Activated naive CD4-positive, alpha-beta T cell treated with Interleukin-2 at 50 U/mL for 16 hours (primary cell): ENCODE measurements at regions not wholly inside any gene's neighbourhood (a gene's known extent, or its start where the extent isn't known, plus 50 kb on each side); places are given as distances from the start of the nearest gene placed in this dataset.

Experiments used
- DNase-seq: peaks from one replicate; pipeline ENCODE4 v3.0.0-alpha.2; 2020

DNA sequence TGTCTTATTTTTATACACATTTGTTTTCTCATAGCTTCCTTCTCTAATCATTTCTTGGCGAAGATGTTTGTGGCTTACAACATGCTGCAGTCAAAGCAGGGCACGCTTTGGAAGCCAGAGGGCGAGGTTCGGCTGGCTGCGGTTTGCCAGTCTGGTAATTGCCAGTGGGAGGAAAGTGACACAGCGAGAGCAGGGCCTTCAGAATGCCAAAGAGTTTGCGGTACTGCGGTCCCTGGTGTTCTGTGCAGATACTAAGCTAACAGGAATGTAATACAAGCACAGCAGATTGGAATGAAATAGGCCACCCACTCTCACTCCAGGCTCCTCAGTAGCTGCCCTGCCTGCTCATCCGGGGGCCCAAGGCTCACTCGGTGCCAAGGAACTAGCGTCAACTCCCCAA lies 58.7 kb upstream of the TGM3 start:
- no peak for DNase-seq

DNA sequence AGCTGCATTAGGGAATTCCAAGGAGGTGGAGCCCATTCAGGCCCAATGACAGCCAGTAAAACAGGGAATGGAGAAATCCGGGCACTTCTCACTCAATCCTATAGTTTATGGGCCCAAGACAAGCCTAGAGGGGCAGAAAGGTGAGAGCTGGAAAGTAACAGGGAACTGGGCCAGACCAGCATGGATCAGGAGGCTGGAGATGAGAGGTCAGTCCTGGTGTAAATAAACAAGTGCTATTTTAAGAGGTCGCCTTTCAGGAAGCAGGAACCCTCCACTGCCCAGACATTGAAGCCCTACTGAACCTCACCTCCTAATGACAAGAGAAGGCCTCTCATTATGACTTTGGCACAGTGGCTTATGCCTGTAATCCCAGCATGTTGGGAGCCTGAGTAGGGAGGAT lies 57.2 kb upstream of the TGM3 start:
- no peak for DNase-seq

DNA sequence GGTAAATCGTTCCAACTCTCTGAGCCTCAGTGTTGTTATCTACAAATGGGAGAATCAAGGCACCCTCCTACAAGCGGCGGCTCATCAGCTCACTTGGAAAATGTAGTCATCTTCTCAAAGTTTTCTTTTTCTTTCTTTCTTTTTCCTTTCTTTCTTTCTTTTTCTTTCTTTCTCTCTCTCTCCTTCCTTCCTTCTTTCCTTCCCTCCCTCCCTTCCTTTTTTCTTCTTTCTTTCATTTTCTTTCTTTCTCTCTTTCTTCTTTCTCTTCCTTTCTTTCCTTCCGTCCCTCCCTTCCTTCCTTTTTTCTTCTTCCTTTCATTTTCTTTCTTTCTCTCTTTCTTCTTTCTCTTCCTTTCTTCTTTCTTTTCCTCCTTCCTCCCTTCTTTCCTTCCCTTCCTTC lies 55.0 kb upstream of the TGM3 start:
- no peak for DNase-seq

DNA sequence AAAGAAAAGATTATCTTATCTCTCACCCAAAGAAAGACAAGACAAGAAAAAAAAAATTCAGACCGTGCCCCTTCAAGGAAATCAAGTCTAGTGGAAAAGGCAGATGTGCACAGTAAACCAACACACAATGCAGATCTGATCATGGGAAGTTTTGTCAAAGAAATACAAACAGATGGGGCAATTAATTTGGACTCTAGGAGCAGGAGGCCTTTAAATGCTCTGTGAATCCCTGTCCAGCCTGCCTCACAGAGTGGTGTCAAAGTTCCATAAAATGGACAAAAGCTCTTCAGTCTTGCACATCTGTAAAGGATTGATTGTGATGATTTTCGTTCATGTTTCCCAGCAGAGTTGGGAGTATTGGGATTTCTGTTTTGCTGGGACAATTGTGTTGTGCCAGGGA lies 53.1 kb upstream of the TGM3 start:
- no peak for DNase-seq

DNA sequence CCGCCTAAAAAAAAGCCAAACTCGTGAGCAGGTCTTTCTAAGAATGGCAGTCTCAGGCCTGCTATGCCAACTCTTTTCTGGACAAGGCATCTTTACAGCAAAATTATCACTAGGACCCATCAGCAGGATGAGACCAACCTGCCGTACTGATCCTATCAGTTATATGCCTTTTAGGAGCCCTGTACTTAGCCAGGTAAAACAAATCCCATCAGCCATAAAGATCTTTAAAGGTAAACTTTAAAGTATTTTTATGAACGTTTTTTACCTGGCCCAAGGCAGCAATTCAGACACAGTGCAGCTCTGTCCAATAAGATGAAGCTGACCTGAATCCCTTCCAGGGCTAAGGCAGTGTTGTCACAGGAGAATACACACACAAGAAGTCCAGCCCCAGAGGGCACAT lies 51.3 kb upstream of the TGM3 start:
- DNase-seq, result no peak

DNA sequence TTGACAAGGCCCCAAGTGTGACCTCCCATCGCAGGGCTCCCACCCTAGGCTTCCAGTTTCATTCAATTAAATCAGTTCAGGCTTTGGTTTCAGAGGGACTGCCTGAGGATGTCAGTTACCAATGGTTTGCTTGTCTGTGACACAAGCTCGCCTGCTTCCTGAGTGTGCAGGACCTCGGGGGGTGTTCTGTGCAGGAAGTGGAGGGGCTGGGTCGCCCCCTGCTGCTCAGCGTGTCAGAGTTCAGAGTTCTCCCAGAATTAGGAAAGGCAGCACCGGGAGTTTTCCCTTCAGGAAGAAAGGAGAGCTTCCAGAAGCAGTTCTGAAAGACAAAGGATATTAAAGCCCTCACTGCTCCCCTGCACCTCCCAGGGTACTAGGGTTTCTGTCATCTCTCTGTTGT lies 50.8 kb upstream of the TGM3 start:
- DNase-seq, result no peak

DNA sequence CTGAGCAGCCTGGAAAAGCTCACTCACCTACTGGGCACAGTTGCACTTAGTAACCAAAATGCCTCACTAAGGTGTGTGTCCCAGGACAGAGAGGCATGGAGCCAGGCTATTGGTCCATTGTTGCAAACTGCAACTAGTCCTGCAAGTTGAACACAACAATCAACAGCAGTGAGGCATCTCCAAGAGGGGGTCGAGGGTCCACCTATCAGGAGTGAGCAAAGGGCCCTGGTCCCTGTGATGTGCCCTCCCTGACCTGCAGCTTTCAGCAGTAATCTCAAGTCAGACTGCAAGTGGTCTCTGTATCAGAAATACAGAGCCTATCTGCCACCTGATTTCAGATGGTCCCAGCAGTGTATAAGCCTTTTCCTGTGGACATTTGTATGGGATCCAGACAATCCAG lies 50.2 kb upstream of the TGM3 start:
- no peak for DNase-seq
